IMR-90 (cell line): ENCODE measurements at regions not wholly inside any gene's neighbourhood (a gene's known extent, or its start where the extent isn't known, plus 50 kb on each side); places are given as distances from the start of the nearest gene placed in this dataset.

Experiments
- ATAC-seq: fragments of 200-7000 bp; cut with Tn5 transposase; 2 replicates; pipeline ENCODE4 v1.9.1; 2020; ENCODE audit warnings: low read depth, mild to moderate bottlenecking, moderate library complexity
- BruUV-seq: library from RNA; stranded (reverse); fragments of 400-500 nt; replicated peaks from 2 replicates; lab custom pipeline; 2021; lab: Mats Ljungman, UMichigan
- CTCF ChIA-PET: fragments of 300-600 bp; formaldehyde crosslinking; extraction: SDS; loops from one replicate; lab custom pipeline; 2021; ENCODE audit warnings: antibody characterized with exemption; lab: Yijun Ruan, JAX
- POLR2A ChIA-PET: fragments of 300-600 bp; sonication (Branson Sonifier 250); formaldehyde crosslinking; loops from one replicate; lab custom pipeline; 2022; ENCODE audit warnings: antibody characterized with exemption; ENCODE audit not compliant: unreplicated experiment; lab: Charles Lee
- DNase-seq: peaks from one replicate; pipeline ENCODE4 v3.0.0; 2013
- H2AFZ ChIP-seq: replicated peaks from 2 replicates; pipeline ENCODE3; 2013; ENCODE audit warnings: low read length, mild to moderate bottlenecking; ENCODE audit not compliant: poor library complexity
- H2AK5ac ChIP-seq: 2 replicates; pipeline ENCODE4 v1.6.1; 2013; ENCODE audit warnings: low read depth, low read length, inconsistent platforms
- H2AK9ac ChIP-seq: replicated peaks from 2 replicates; pipeline ENCODE3; 2013; ENCODE audit warnings: mild to moderate bottlenecking, low read depth, low read length, moderate library complexity; ENCODE audit not compliant: poor library complexity
- H2BK120ac ChIP-seq: 2 replicates; pipeline ENCODE4 v1.6.1; 2013; ENCODE audit warnings: low read depth, low read length, inconsistent platforms
- H2BK15ac ChIP-seq: 3 replicates; pipeline ENCODE4 v1.6.1; 2013; ENCODE audit warnings: low read depth, low read length, inconsistent platforms
- H2BK20ac ChIP-seq: 2 replicates; pipeline ENCODE4 v1.6.1; 2013; ENCODE audit warnings: low read depth, mild to moderate bottlenecking, inconsistent platforms, low read length, moderate library complexity
- H2BK5ac ChIP-seq: 2 replicates; pipeline ENCODE4 v1.6.1; 2013; ENCODE audit warnings: mild to moderate bottlenecking, low read depth, low read length, inconsistent platforms; ENCODE audit not compliant: poor library complexity, severe bottlenecking
- H3K14ac ChIP-seq: replicated peaks from 2 replicates; pipeline ENCODE4 v1.6.1; 2013; ENCODE audit warnings: low read depth, low read length, inconsistent platforms
- H3K18ac ChIP-seq: 2 replicates; pipeline ENCODE4 v1.6.1; 2013; ENCODE audit warnings: low read depth, low read length, control low read depth
- H3K23ac ChIP-seq: 2 replicates; pipeline ENCODE4 v1.6.1; 2013; ENCODE audit warnings: low read depth, low read length, inconsistent platforms
- H3K27ac ChIP-seq: 2 replicates; pipeline ENCODE4 v1.5.1; 2013; ENCODE audit warnings: mild to moderate bottlenecking, control low read depth, low read length; ENCODE audit not compliant: insufficient read depth
- H3K27me3 ChIP-seq: 2 replicates; pipeline ENCODE4 v1.6.1; 2013; ENCODE audit warnings: low read length; ENCODE audit not compliant: control insufficient read depth, insufficient read depth
- H3K36me3 ChIP-seq: 2 replicates; pipeline ENCODE4 v1.6.1; 2013; ENCODE audit warnings: low read length, mixed read lengths; ENCODE audit not compliant: control insufficient read depth, insufficient read depth
- H3K4ac ChIP-seq: 2 replicates; pipeline ENCODE4 v1.6.1; 2013; ENCODE audit warnings: low read depth, low read length, inconsistent platforms
- H3K4me1 ChIP-seq: 2 replicates; pipeline ENCODE4 v1.6.1; 2013; ENCODE audit warnings: low read length, mixed read lengths; ENCODE audit not compliant: control insufficient read depth, insufficient read depth
- H3K4me2 ChIP-seq: 2 replicates; pipeline ENCODE4 v1.6.1; 2013; ENCODE audit warnings: low read depth, mild to moderate bottlenecking, control low read depth, low read length, moderate library complexity
- H3K4me3 ChIP-seq: 2 replicates; pipeline ENCODE4 v1.5.1; 2013; ENCODE audit warnings: low read depth, mild to moderate bottlenecking, control low read depth, low read length, moderate library complexity; ENCODE audit not compliant: insufficient read depth
- H3K56ac ChIP-seq: 2 replicates; pipeline ENCODE4 v1.6.1; 2013; ENCODE audit warnings: low read length, inconsistent platforms; ENCODE audit not compliant: insufficient read depth; ENCODE audit errors: extremely low read depth
- H3K79me1 ChIP-seq, 2 experiments: 2 replicates each; pipeline ENCODE4 v1.6.1; 2013; ENCODE audit warnings: low read length in 2 of 2, inconsistent platforms in 1 of 2, low read depth in 1 of 2
- H3K9ac ChIP-seq: 2 replicates; pipeline ENCODE4 v1.6.1; 2013; ENCODE audit warnings: low read depth, low read length, control low read depth
- H3K9me1 ChIP-seq: 2 replicates; pipeline ENCODE4 v1.6.1; 2013; ENCODE audit warnings: low read length, inconsistent platforms; ENCODE audit not compliant: insufficient read depth
- H3K9me3 ChIP-seq: 2 replicates; pipeline ENCODE4 v1.6.1; 2013; ENCODE audit warnings: low read length; ENCODE audit not compliant: control insufficient read depth, insufficient read depth
- H4K20me1 ChIP-seq: 2 replicates; pipeline ENCODE4 v1.6.1; 2013; ENCODE audit warnings: low read length, inconsistent platforms; ENCODE audit not compliant: insufficient read depth
- H4K5ac ChIP-seq: 2 replicates; pipeline ENCODE4 v1.6.1; 2013; ENCODE audit warnings: mild to moderate bottlenecking, low read depth, low read length, control low read depth
- H4K8ac ChIP-seq, 2 experiments: 2 replicates each; pipeline ENCODE4 v1.6.1; 2013; ENCODE audit warnings: low read depth in 2 of 2, low read length in 2 of 2, control low read depth in 1 of 2, inconsistent platforms in 1 of 2
- H4K91ac ChIP-seq: 2 replicates; pipeline ENCODE4 v1.6.1; 2013; ENCODE audit warnings: low read depth, low read length, inconsistent platforms; ENCODE audit not compliant: insufficient read depth
- BHLHE40 ChIP-seq: fragments of 150-350 bp; IDR thresholded peaks from 2 replicates; pipeline ENCODE4 v1.6.1; 2016; ENCODE audit warnings: mild to moderate bottlenecking, low read depth, low read length
- CEBPB ChIP-seq: IDR thresholded peaks from 2 replicates; pipeline ENCODE4 v1.6.1; 2012; ENCODE audit warnings: low read depth, low read length, improper control_type of control experiment
- CHD1 ChIP-seq: IDR thresholded peaks from 2 replicates; pipeline ENCODE4 v1.6.1; 2012; ENCODE audit warnings: low read depth, low read length, improper control_type of control experiment
- MAFK ChIP-seq: IDR thresholded peaks from 2 replicates; pipeline ENCODE4 v1.6.1; 2012; ENCODE audit warnings: low read depth, low read length, improper control_type of control experiment
- MAZ ChIP-seq: IDR thresholded peaks from 2 replicates; pipeline ENCODE4 v1.6.1; 2012; ENCODE audit warnings: low read depth, mild to moderate bottlenecking, low read length, improper control_type of control experiment, moderate library complexity, borderline replicate concordance
- MXI1 ChIP-seq: IDR thresholded peaks from 2 replicates; pipeline ENCODE4 v1.6.1; 2012; ENCODE audit warnings: low read depth, mild to moderate bottlenecking, low read length, moderate library complexity, borderline replicate concordance
- NFE2L2 ChIP-seq: fragments of 150-350 bp; IDR thresholded peaks from 2 replicates; pipeline ENCODE4 v1.6.1; 2016; ENCODE audit warnings: low read depth, mild to moderate bottlenecking, low read length
- POLR2A ChIP-seq: IDR thresholded peaks from 2 replicates; pipeline ENCODE4 v1.6.1; 2012; ENCODE audit warnings: mild to moderate bottlenecking, low read depth, low read length
- RAD21 ChIP-seq: IDR thresholded peaks from 2 replicates; pipeline ENCODE4 v1.6.1; 2012; ENCODE audit warnings: low read length, improper control_type of control experiment
- RCOR1 ChIP-seq: IDR thresholded peaks from 2 replicates; pipeline ENCODE4 v1.6.1; 2012; ENCODE audit warnings: mild to moderate bottlenecking, low read length, improper control_type of control experiment; ENCODE audit not compliant: insufficient replicate concordance
- RFX5 ChIP-seq: IDR thresholded peaks from 2 replicates; pipeline ENCODE4 v1.8.0; 2012; ENCODE audit warnings: low read depth, mild to moderate bottlenecking, low read length, moderate library complexity
- SMC3 ChIP-seq: fragments of 150-350 bp; IDR thresholded peaks from 2 replicates; pipeline ENCODE4 v1.6.1; 2016; ENCODE audit warnings: low read depth, mild to moderate bottlenecking, antibody characterized with exemption, low read length, moderate library complexity
- WGBS, 2 experiments: methylation state at CpG; one replicate each; pipeline versions ENCODE4 v1.1.5 to v1.1.7; 2013; ENCODE audit warnings: missing lambda C conversion rate in 2 of 2; ENCODE audit not compliant: insufficient read length in 1 of 2; ENCODE audit errors: extremely low coverage in 2 of 2; 5-methylcytosine and 5-hydroxymethylcytosine counted together
- dilution Hi-C: fragments of 300-500 bp; cut with HindIII; formaldehyde crosslinking; loops from one replicate; pipeline ENCODE4 v1.14.3; 2018; ENCODE audit warnings: low sequenced_read_pairs; ENCODE audit not compliant: unreplicated experiment
- in situ Hi-C: fragments of 300-500 bp; cut with MboI; formaldehyde crosslinking; loops from 3 replicates; pipeline ENCODE4 v1.14.3; 2019; ENCODE audit warnings: low sequenced_read_pairs, inconsistent platforms, mixed read lengths
- intact Hi-C: fragments of 100-400 bp; cut with micrococcal nuclease; formaldehyde crosslinking; loops from 2 replicates; pipeline ENCODE4 v1.10.0; 2022
- TF ChIP-seq, protein P1 (sequence below): conservative IDR thresholded peaks from 2 replicates; pipeline ENCODE4 v1.5.1; 2012; ENCODE audit warnings: mild to moderate bottlenecking, low read depth, low read length, improper control_type of control experiment
- TF ChIP-seq, protein P2 (sequence below): fragments of 150-350 bp; IDR thresholded peaks from 2 replicates; pipeline ENCODE4 v1.6.1; 2016; ENCODE audit warnings: low read depth, mild to moderate bottlenecking, low read length, moderate library complexity, borderline replicate concordance
- TF ChIP-seq, protein P3 (sequence below): fragments of 150-350 bp; IDR thresholded peaks from 2 replicates; pipeline ENCODE4 v1.6.1; 2017; ENCODE audit warnings: mild to moderate bottlenecking, antibody characterized with exemption, low read length, low read depth

DNA sequence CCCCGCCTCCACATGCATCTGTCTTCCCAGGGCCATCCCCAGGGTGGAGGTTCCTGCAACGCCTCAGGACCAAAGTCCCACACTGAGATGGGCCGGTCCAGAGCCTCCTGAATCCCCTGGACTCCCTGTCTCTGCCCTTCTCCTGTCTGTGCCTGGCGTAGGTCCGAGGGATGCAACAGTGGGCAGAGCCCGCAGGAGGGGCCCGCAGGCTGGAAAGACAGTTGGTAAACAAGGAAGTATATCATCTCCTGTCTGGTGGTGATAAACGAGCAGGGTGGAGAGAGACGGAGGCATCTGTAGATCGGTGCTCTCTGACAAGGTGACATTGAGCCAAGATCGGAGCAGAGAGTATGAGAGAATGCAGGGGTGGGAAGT, 72.6 kb upstream of the RAB6C start:
- H2BK5ac ChIP-seq: no peak overlapping the region
- H2AFZ ChIP-seq: no peak overlapping the region
- no peak overlapping the region for H2BK15ac ChIP-seq
- BruUV-seq: no TSS peak
- H3K56ac ChIP-seq: no peak overlapping the region
- no peak overlapping the region for H3K4ac ChIP-seq
- no peaks in the 10 kb centered on the region for H3K79me1 ChIP-seq
- H3K14ac ChIP-seq: no peak overlapping the region
- H3K9me3 ChIP-seq: no peaks in the 10 kb centered on the region
- H2AK9ac ChIP-seq: no peak overlapping the region
- no peaks in the 10 kb centered on the region for H3K36me3 ChIP-seq
- no peak overlapping the region for H3K27ac ChIP-seq
- H4K8ac ChIP-seq: no peak overlapping the region
- POLR2A ChIA-PET: no interaction called here
- in situ Hi-C loops: no loop called here
- dilution Hi-C loops: no loop called here
- no peak overlapping the region for H2BK20ac ChIP-seq
- no peak overlapping the region for H2BK120ac ChIP-seq
- no peak overlapping the region for H3K18ac ChIP-seq
- no peak for DNase-seq
- intact Hi-C loops: no loop called here
- no peak overlapping the region for H3K23ac ChIP-seq
- no peak overlapping the region for H4K5ac ChIP-seq
- no peaks in the 10 kb centered on the region for H4K20me1 ChIP-seq
- no peaks in the 10 kb centered on the region for H3K27me3 ChIP-seq
- CTCF ChIA-PET: no interaction called here
- H3K9me1 ChIP-seq: no peaks in the 10 kb centered on the region
- no peak overlapping the region for H4K91ac ChIP-seq
- no peak overlapping the region for H3K9ac ChIP-seq
- H3K4me3 ChIP-seq: no peak overlapping the region
- H3K4me2 ChIP-seq: no peak overlapping the region
- WGBS, 2 experiments: 29% methylated on average over 5 of the region's 11 CpGs; no CpG with 5 or more reads in 1 of the 2 experiments
- no peak for ATAC-seq
- TF ChIP-seq NFE2L2 (no peak), MAZ (no peak), RCOR1 (no peak), RFX5 (no peak), BHLHE40 (no peak), CEBPB (no peak), RAD21 (no peak), MXI1 (no peak), CHD1 (no peak), POLR2A (no peak), SMC3 (no peak), MAFK (no peak)
- TF ChIP-seq, protein P1, sequence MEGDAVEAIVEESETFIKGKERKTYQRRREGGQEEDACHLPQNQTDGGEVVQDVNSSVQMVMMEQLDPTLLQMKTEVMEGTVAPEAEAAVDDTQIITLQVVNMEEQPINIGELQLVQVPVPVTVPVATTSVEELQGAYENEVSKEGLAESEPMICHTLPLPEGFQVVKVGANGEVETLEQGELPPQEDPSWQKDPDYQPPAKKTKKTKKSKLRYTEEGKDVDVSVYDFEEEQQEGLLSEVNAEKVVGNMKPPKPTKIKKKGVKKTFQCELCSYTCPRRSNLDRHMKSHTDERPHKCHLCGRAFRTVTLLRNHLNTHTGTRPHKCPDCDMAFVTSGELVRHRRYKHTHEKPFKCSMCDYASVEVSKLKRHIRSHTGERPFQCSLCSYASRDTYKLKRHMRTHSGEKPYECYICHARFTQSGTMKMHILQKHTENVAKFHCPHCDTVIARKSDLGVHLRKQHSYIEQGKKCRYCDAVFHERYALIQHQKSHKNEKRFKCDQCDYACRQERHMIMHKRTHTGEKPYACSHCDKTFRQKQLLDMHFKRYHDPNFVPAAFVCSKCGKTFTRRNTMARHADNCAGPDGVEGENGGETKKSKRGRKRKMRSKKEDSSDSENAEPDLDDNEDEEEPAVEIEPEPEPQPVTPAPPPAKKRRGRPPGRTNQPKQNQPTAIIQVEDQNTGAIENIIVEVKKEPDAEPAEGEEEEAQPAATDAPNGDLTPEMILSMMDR: no peak
- TF ChIP-seq, protein P2, sequence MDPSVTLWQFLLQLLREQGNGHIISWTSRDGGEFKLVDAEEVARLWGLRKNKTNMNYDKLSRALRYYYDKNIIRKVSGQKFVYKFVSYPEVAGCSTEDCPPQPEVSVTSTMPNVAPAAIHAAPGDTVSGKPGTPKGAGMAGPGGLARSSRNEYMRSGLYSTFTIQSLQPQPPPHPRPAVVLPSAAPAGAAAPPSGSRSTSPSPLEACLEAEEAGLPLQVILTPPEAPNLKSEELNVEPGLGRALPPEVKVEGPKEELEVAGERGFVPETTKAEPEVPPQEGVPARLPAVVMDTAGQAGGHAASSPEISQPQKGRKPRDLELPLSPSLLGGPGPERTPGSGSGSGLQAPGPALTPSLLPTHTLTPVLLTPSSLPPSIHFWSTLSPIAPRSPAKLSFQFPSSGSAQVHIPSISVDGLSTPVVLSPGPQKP: no peak
- TF ChIP-seq, protein P3, sequence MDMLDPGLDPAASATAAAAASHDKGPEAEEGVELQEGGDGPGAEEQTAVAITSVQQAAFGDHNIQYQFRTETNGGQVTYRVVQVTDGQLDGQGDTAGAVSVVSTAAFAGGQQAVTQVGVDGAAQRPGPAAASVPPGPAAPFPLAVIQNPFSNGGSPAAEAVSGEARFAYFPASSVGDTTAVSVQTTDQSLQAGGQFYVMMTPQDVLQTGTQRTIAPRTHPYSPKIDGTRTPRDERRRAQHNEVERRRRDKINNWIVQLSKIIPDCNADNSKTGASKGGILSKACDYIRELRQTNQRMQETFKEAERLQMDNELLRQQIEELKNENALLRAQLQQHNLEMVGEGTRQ: no peak
- no peaks in the 10 kb centered on the region for H3K4me1 ChIP-seq
- no peak overlapping the region for H2AK5ac ChIP-seq
